OCI-M1 (cell line): ENCODE measurements at regions not wholly inside any gene's neighbourhood (a gene's known extent, or its start where the extent isn't known, plus 50 kb on each side); places are given as distances from the start of the nearest gene placed in this dataset.
"Not testable (repeated sequence)": the region's sequence is repeated elsewhere in the genome, so short reads cannot be mapped to it uniquely, and the experiment has no call there.

Experiments
- DNase-seq: peaks from one replicate; lab custom pipeline; 2025; lab: John Stamatoyannopoulos, UW

- no peak for DNase-seq
Observed at GRCh38 chr3:20822251-20822650, 636.2 kb upstream of the SGO1 start.

DNA sequence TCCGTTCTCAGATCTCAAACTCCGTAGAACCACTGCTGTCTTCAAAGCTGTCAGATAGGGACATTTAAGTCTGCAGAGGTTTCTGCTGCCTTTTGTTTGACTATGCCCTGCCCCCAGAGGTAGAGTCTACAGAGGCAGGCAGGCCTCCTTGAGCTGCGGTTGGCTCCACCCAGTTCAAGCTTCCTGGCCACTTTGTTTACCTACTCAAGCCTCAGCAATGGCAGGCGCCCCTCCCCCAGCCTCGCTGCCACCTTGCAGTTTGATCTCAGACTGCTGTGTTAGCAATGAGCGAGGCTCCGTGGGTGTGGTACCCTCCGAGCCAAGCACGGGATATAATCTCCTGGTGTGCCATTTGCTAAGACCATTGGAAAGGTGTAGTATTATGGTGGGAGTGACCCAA is 634.9 kb upstream of the SGO1 start:
- not testable (repeated sequence) for DNase-seq

- DNase-seq = no peak
Observed at GRCh38 chr3:20811631-20812030, 625.6 kb upstream of the SGO1 start.

- DNase-seq = no peak
Observed at GRCh38 chr3:20811006-20811405, 625.0 kb upstream of the SGO1 start.

DNA sequence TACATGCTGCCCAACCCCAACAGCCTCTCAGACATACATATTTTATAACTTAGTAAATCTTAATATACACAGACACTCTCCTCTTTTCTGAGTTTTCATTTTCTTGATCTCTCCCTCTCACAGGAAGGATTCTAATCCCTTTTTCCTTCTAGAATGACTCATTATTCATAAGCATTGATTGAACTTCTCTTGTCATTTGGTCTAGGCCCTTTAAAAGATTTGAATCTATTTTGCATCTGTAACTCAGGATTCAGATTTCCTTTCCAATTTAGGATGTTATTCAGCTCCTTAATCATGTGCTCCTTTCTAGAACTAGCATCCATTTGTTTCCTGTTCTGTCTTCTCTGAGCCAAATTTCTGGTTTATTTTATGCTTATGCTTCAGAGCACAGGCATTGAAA is 624.5 kb upstream of the SGO1 start:
- DNase-seq = no peak

DNA sequence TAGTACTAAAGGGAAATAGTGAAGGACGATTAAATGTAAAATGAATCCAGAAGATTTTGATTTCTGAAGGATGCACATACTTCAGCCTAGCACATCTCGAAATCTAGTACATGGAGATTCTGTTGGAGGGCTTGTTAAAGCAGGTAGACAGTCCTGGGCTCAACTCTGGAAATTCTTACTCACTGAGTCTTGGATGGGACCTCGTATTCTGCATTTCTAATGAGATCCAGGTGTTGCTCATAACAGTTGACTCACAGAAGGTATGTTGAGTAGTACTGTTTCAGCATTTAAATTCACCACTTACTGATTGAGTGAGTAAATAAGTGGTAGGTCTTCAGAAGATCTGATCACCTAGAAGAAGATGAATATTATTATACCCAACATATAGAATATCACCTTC is 623.4 kb upstream of the SGO1 start:
- DNase-seq = no peak

GRCh38 chr3:20808864-20809263 is 622.9 kb upstream of the SGO1 start:
- DNase-seq = no peak

DNA sequence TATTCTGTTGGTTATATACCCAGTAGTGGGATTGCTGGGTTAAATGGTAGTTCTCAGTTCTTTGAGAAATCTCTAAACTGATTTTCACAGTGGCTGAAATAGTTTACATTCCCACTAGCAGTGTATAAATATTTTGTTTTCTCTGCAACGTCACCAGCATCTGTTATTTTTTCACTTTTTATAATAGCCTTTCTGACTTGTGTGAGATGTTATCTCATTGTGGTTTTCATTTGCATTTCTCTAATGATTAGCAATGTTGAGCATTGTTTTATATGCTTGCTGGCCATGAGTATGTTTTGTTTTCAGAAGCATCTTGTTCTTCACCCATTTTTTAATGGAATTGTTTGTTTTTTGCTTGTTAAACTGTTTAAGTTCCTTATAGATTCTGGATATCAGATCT is 612.7 kb upstream of the SGO1 start:
- DNase-seq = no peak

DNA sequence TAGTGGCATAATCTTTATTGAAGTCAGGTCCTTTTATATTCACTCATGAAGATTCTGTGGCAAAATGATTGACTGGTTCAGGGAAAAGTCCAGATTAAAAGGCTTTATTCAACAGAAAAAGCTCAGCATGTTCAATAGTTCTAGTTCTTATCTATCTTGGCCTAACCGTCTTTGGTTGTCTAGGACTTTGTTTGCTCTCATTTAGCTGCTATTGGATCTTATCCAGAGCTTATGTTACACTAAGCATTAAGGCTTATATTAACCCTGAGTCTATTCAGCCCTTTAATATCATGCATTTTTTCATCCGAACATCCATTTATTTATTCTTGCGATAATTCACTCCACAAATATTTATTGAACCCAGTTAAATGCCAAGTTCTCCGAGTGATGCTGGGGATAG is 601.0 kb upstream of the SGO1 start:
- no peak for DNase-seq

GRCh38 chr3:20776692-20777091 is 590.7 kb upstream of the SGO1 start:
- no peak for DNase-seq

DNA sequence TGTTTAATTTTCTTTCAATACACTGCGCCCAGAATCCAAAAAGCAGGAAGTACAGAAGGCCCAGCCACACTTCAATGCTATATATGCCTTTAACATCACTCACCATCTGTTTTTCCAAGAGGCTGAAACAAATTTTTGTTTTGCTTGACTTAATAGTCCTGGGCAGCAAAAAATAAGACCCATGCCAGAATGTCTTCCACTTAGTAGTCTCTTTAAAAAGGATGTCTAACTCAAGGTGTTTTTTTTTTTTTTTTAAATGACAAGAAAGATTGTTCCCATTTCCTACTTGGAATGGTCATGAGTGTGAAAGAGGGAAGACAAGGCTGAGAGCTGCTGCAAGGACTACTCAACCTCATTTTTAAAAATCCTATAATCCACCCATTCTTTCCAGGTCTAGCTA is 590.3 kb upstream of the SGO1 start:
- DNase-seq = no peak

DNA sequence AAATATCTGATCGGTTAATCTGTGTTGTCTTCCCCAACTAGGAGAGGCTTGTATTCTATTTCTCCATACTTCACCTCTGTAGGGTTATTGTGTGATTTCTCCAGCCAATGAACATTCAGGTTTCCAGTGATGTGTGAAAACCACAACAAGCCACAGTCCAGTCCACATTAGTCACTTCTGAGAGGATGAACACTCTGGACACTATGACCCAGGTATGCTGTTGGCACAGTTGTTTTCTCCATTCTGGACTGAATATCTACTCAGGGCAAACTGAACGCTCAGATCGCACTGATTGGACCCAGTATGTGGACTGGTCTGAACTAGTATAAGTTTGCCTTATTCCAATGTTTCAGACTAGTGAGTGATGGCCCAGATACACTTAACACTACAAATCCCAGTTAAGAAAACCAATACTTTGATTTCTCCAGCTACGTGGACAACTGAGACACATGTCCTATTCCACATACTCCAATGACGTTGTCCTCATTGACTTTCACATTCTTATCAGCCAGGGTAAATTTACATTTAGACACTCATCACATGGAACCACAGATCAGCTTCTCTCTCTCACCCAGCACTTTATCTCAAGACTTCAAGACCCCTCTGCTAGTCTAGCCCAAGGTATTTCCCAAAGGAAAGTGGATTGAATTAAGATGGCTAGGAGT is 587.4 kb upstream of the SGO1 start:
- no peak for DNase-seq

GRCh38 chr3:20772869-20773268 is 586.9 kb upstream of the SGO1 start:
- DNase-seq = no peak

- peak; percentile 10 for DNase-seq
Observed at GRCh38 chr3:20769430-20769829, 583.4 kb upstream of the SGO1 start.

GRCh38 chr3:20760981-20761380 is 575.0 kb upstream of the SGO1 start:
- no peak for DNase-seq

- DNase-seq = no peak
Observed at GRCh38 chr3:20752416-20752815, 566.4 kb upstream of the SGO1 start.

GRCh38 chr3:20751296-20751695 is 565.3 kb upstream of the SGO1 start:
- DNase-seq = no peak

DNA sequence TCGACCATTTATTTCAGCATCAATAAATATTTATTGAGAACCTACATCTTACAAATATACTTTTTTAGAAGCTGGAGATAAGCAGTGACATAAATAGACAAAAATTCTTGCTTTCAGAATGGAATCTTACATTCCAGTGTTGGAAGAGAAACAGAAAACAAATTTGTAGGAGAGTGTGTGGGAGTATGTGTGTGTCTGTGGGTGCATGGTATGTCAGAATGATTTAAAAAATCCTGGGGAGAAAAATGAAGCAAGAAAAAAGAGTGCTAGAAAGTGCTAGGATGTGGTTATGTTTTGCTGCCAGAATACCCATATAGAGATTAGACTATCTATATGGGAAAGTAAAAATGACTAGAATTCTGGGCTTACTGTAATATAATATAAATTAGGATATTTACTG is 561.7 kb upstream of the SGO1 start:
- DNase-seq = no peak

GRCh38 chr3:20743553-20744321 is 557.7 kb upstream of the SGO1 start:
- no peak for DNase-seq

DNA sequence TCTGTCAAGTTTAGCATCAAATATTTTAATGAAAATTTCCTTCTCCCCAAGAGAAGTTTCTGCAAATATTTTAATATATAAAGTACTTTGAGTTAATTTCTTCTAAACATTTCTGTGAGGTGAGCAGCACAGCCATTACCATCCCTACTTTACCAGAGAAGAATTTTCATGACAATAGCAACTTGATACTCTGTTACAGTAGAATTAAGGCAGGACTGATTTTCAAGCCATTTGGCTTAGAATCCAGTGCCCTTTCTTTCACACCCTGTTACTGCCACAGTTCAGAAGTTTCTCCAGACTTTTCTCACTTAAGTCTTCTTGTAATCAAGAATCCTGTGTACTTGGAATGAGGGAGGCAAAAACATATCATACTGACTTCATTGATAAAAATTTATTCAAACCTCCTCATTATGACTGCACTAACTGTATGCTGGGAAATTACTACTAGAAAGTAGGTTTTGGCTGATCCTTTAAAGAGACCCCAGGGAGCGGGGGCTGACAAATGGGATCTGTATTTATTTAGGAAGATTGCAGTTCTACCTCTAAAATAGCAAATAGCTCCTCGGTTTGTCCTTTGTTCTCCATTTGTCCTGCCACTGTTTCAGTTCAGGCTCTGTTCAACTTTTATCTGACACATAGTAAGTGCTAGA is 557.0 kb upstream of the SGO1 start:
- DNase-seq = no peak

DNA sequence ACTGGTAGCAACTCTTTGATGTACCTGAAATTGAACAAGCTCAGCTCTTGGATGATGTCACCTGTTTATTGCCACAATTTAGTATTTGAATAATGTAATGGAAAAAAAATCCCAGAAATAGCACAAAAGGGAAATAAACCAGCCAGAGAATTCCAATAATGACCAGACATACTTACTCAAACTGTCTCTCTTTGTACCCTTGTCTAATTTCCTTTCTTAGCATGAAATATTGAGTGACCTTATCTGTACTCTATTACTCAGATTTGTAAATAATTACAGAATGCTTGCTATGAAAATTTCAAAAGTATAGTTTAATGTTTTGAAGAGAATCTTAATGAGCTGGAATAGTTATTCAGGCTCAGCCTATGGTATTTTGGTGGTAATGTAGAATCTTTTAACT is 555.4 kb upstream of the SGO1 start:
- DNase-seq = no peak

DNA sequence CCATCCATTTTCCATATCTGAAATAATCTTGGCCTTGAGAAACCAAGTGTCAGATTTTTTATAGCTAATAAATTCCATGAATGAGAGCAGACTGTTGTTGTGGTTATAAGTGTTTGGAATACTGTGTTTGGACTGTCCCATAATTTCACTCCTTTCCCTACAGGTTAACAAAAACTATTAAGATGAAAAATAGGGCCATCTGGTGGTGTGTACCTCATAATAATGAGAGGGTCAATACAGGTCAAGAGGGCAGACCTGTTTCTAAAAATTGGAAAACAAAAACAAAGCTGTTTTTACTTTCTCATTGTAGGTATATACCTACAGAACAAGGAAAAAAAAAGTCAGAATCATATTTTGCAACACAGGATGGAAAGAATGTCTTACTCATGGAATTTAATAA is 553.8 kb upstream of the SGO1 start:
- DNase-seq = peak; percentile 38

GRCh38 chr3:20736287-20736852 is 550.4 kb upstream of the SGO1 start:
- no peak for DNase-seq
